ENCODE measurements at regions not wholly inside any gene's neighbourhood (a gene's known extent, or its start where the extent isn't known, plus 50 kb on each side); places are given as distances from the start of the nearest gene placed in this dataset.

GRCh38 chr1:114250683-114251572 is 97.3 kb upstream of the SYT6 start (continued):
- no peak for TF ChIP-seq CREB3L1 (IDR thresholded peaks at IDR 0.05; ENCODE audit: borderline replicate concordance, low read depth)
- no peak for TF ChIP-seq ZNF766 (CRISPR knock-in tag; conservative IDR thresholded peaks at IDR 0.05)
- no peak for TF ChIP-seq ZNF79 (CRISPR knock-in tag; IDR thresholded peaks at IDR 0.05; ENCODE audit: low read depth)

GRCh38 chr1:114249691-114250090 is 96.0 kb upstream of the SYT6 start:
- DNase-seq (ENCODE audit: extremely low read depth in 1 of 4, low spot score in 3 of 4) (no peak), FAIRE-seq (no peak), ATAC-seq (no peak)
- Histone ChIP-seq H3K4me1 (replicated peaks in 1 of 2; ENCODE audit: control insufficient read depth in 2 of 2, insufficient read depth in 2 of 2, low read length in 2 of 2) (no peaks in the 10 kb centered on the region), H3K9me3 (replicated peaks; ENCODE audit: control insufficient read depth, insufficient read depth, low read depth, low read length) (no peaks in the 10 kb centered on the region), H3K4me2 (ENCODE audit: insufficient read depth, low read length) (no peak overlapping the region), H3K9me1 (ENCODE audit: control insufficient read depth, insufficient read depth, low read length) (no peaks in the 10 kb centered on the region), H3K36me3 (ENCODE audit: control insufficient read depth, insufficient read depth, low read length) (no peaks in the 10 kb centered on the region), H4K20me1 (replicated peaks; ENCODE audit: control insufficient read depth, insufficient read depth, low read length) (no peaks in the 10 kb centered on the region; the same call in 1 of the 2 replicates), H2AFZ (ENCODE audit: low read depth, low read length) (no peak overlapping the region), H3K27me3 (ENCODE audit: control insufficient read depth in 2 of 2, insufficient read depth in 2 of 2, low read length in 2 of 2) (peaks cover 5 to 24% of the 10 kb centered on the region in 2 experiments; a peak in 4 of 5 replicates), H3K27ac (ENCODE audit: extremely low read depth, low read depth, low read length) (no peak overlapping the region), H3K4me3 (no peak overlapping the region), H3K9ac (ENCODE audit: insufficient read depth in 1 of 2, low read depth in 2 of 2, low read length in 2 of 2) (no peak overlapping the region), H3K79me2 (ENCODE audit: control insufficient read depth, insufficient read depth, low read length) (no peaks in the 10 kb centered on the region)
- in situ Hi-C loops (cut with MboI) = no loop called here
- POLR2A ChIA-PET = interaction anchor here (0.6 kb wide), 1 partner anchor 582 kb away, joined by 3 read pairs; no protein-coding TSS in a partner anchor
- intact Hi-C loops (cut with micrococcal nuclease) = no loop called here
- CTCF ChIA-PET (ENCODE audit: low intra/inter-chr PET ratio) = no interaction called here
- no TSS peak for BruUV-seq (replicated peaks)
- 1% methylated on average over 10 of the region's 10 CpGs for WGBS (ENCODE audit: insufficient coverage, low coverage, missing lambda C conversion rate)
- TF ChIP-seq HSF4 (CRISPR knock-in tag; IDR thresholded peaks at IDR 0.05; ENCODE audit: borderline replicate concordance) = no peak
- TF ChIP-seq U2AF2 (optimal IDR thresholded peaks at IDR 0.05; ENCODE audit: low read depth, low read length) = no peak
- no peak for TF ChIP-seq MYC (IDR thresholded peaks at IDR 0.05; ENCODE audit: low read depth, low read length)
- no peak for TF ChIP-seq MYC (CRISPR knock-in tag; IDR thresholded peaks at IDR 0.05; ENCODE audit: borderline replicate concordance, low read depth)
- TF ChIP-seq ATF6 (CRISPR knock-in tag; IDR thresholded peaks at IDR 0.05) = no peak
- TF ChIP-seq FOS (IDR thresholded peaks at IDR 0.05; ENCODE audit: extremely low read depth, insufficient read length) = no peak
- no peak for TF ChIP-seq ARHGAP35 (IDR thresholded peaks at IDR 0.05; ENCODE audit: partially characterized antibody)
- TF ChIP-seq TAF1 (IDR thresholded peaks at IDR 0.05; ENCODE audit: control insufficient read depth, extremely low read depth, insufficient read depth, low read length, severe bottlenecking) = no peak
- no peak for TF ChIP-seq HDAC2 (IDR thresholded peaks at IDR 0.05)
- TF ChIP-seq ZKSCAN8 (CRISPR knock-in tag; IDR thresholded peaks at IDR 0.05) = no peak
- TF ChIP-seq ELF1 (tag; IDR thresholded peaks at IDR 0.05) = no peak
- TF ChIP-seq ZBTB33 (CRISPR knock-in tag; IDR thresholded peaks at IDR 0.05) = no peak

Data from K562 (cell line).